ENCODE measurements at regions not wholly inside any gene's neighbourhood (a gene's known extent, or its start where the extent isn't known, plus 50 kb on each side); places are given as distances from the start of the nearest gene placed in this dataset.

- intact Hi-C loops (cut with micrococcal nuclease) (no loop called here), dilution Hi-C loops (cut with MboI; ENCODE audit: extremely low pct_ligation_motif_present, low sequenced_read_pairs) (no loop called here)
- no TSS peak for BruUV-seq (replicated peaks)
Observed at GRCh38 chr4:86493460-86493859, 100.7 kb upstream of the PTPN13 start.

More at GRCh38 chr4:86493460-86493859, 100.7 kb upstream of the PTPN13 start:
- ChIA-PET POLR2A (no interaction called here), CTCF (interaction anchor here (1.4 kb wide), 1 partner anchor 8 kb away, joined by 4 read pairs; no protein-coding TSS in a partner anchor)
- DNase-seq (ENCODE audit: low read depth, low spot score) (no peak), FAIRE-seq (no peak)
- Histone ChIP-seq H3K4me3 (replicated peaks in 1 of 3; ENCODE audit: insufficient read depth in 1 of 3, low read depth in 1 of 3, low read length in 3 of 3) (no peak overlapping the region), H3K27me3 (ENCODE audit: control insufficient read depth in 2 of 2, insufficient read depth in 2 of 2, low read length in 2 of 2) (peaks cover 4 to 6% of the 10 kb centered on the region in 2 experiments), H3K9ac (replicated peaks; ENCODE audit: extremely low read depth, insufficient read depth, low read length) (no peak overlapping the region), H3K4me1 (ENCODE audit: control insufficient read depth, extremely low read depth, insufficient read depth, low read length) (no peaks in the 10 kb centered on the region), H3K27ac (ENCODE audit: insufficient read depth, low read depth, low read length) (no peak overlapping the region), H3K36me3 (ENCODE audit: control insufficient read depth in 2 of 2, extremely low read depth in 1 of 2, insufficient read depth in 2 of 2, low read length in 2 of 2) (no peaks in the 10 kb centered on the region), H4K20me1 (replicated peaks; ENCODE audit: control insufficient read depth, extremely low read depth, insufficient read depth, low read length) (no peaks in the 10 kb centered on the region), H3K9me1 (replicated peaks; ENCODE audit: control insufficient read depth, extremely low read depth, insufficient read depth, low read length) (no peaks in the 10 kb centered on the region), H3K79me2 (ENCODE audit: control insufficient read depth, insufficient read depth, low read length) (no peaks in the 10 kb centered on the region), H3K9me3 (replicated peaks; ENCODE audit: control insufficient read depth, insufficient read depth, low read length) (no peaks in the 10 kb centered on the region), H2AFZ (ENCODE audit: low read depth, low read length) (no peak overlapping the region), H3K4me2 (ENCODE audit: insufficient read depth, low read length) (no peak overlapping the region)
- no peak for TF ChIP-seq POLR2A (IDR thresholded peaks at IDR 0.05; ENCODE audit: low read depth, low read length)
- TF ChIP-seq, protein P1, sequence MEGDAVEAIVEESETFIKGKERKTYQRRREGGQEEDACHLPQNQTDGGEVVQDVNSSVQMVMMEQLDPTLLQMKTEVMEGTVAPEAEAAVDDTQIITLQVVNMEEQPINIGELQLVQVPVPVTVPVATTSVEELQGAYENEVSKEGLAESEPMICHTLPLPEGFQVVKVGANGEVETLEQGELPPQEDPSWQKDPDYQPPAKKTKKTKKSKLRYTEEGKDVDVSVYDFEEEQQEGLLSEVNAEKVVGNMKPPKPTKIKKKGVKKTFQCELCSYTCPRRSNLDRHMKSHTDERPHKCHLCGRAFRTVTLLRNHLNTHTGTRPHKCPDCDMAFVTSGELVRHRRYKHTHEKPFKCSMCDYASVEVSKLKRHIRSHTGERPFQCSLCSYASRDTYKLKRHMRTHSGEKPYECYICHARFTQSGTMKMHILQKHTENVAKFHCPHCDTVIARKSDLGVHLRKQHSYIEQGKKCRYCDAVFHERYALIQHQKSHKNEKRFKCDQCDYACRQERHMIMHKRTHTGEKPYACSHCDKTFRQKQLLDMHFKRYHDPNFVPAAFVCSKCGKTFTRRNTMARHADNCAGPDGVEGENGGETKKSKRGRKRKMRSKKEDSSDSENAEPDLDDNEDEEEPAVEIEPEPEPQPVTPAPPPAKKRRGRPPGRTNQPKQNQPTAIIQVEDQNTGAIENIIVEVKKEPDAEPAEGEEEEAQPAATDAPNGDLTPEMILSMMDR (IDR thresholded peaks at IDR 0.05; ENCODE audit: extremely low read depth in 1 of 2, insufficient read depth in 1 of 2, low read depth in 1 of 2, low read length in 2 of 2) = no peak
- TF ChIP-seq JUN (IDR thresholded peaks at IDR 0.05; ENCODE audit: borderline replicate concordance, insufficient read depth, insufficient read length, low read depth) = no peak
- no peak for TF ChIP-seq GATA2 (IDR thresholded peaks at IDR 0.05; ENCODE audit: insufficient read depth, insufficient read length, low read depth, low read length)
- no peak for TF ChIP-seq MAX (IDR thresholded peaks at IDR 0.05; ENCODE audit: insufficient read depth, insufficient read length)
- TF ChIP-seq FOS (IDR thresholded peaks at IDR 0.05; ENCODE audit: borderline replicate concordance, insufficient read depth, low read length) = no peak
- TF ChIP-seq MYC (IDR thresholded peaks at IDR 0.05; ENCODE audit: low read depth, low read length) = no peak
